Stimulated activated CD8-positive, alpha-beta memory T cell treated with anti-CD3 and anti-CD28 coated beads, Interleukin-7, amount 100 ng/mL, for 1 hour (primary cell): ENCODE measurements at regions not wholly inside any gene's neighbourhood (a gene's known extent, or its start where the extent isn't known, plus 50 kb on each side); places are given as distances from the start of the nearest gene placed in this dataset.

Experiments
- DNase-seq, 2 donors: peaks; one replicate each; pipeline ENCODE4 v3.0.0-alpha.2; 2020; ENCODE audit warnings: low read depth in 2 of 2

DNA sequence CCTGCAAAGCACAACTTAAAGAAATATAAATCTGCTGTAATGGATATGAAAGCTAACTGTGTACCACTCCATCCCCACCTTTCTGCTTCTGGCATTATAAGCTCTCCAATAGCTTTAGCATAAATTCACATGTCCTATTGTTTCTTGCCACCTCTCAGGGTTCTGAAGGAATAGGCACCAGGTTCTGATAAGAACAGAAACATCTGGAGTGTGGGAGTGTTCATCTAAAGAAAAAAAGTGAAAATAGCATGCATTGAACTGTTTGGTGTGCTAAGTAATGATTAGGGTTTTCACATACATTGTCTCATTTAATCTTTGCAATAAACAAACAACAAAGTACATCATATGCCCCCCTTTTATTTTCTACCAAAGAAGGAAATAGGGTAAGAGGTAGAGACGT lies 72.3 kb downstream of the FAM76B start:
- DNase-seq, result no peak

- no peak for DNase-seq
Measured at GRCh38 chr11:95716266-95716665, 73.3 kb downstream of the FAM76B start.

DNA sequence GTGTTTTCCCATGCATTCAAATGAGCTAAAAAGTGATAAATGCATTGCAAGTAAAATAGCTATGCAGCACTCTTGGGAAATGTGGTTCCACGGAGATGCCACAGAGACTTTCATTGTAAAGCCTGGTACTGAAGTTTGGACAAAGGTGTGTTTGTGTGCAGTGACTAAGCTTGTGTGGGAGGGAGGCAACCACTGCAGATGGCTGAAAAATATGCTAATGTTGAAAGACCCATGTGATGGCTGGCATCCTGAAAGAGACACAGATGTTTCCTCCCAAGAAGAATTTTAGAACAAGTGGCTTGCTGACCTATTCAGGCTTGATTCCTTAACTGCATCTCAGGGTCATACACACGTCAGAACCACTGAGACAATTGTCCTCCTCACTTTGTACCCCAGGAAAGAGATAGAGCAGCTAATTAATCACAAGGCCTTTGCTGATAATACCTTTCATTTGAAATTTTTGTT lies 73.8 kb downstream of the FAM76B start:
- no peak for DNase-seq

DNA sequence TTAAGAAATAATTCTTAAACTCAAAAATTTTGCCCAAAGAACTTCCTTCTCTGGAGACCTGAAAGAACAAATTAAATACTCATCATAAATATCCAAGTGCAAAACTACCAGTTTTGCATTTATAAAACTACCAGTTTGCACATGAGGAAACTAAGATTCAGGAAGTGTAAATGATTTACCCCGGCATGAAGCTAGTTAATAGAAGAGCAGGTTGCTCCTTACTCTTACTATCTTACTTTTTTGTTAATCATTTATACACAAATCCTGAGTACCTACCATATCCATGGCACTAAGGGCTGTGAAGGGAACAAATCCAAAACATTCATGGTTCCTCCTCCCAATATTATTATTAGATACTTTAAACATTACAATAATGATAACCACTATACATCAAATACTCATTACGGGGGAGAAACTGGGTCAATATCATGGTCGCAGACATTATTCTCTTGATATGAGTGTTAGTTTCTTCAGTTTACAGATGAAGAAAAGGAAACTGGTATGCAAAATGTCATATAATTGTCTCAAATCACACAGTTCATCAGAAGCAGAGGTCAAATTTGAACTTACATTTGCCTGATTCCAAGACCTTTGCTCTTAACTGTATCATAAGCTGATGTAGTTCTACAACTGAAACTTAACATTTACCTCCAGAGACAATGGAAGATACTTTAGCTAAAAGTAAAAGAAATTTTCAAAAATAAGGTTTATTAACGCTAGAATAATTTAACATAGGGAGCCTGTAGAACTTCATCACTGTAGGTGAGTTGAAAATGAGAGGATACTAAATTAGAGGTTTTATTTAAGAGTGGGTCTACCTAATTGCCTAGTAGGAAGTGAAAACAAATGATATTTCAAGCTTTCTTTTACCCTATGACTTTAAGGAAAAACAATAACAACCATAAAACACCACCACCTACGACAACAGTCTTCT lies 74.5 kb downstream of the FAM76B start:
- DNase-seq, result no peak

GRCh38 chr11:95713428-95713827 lies 76.2 kb downstream of the FAM76B start:
- DNase-seq, result no peak

DNA sequence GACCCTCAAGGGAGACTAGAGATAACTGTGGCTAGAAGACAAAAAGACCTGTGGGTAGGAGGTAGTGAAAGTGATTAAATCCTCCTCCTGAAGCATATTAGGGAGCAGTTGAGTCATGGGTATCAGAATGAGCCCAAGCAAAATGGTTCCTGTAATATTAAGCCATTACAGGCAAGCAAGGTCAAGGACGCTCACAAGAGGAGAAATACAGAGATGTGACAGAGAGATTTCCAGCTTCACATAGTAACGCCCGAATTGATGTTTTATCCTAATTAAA lies 77.7 kb downstream of the FAM76B start:
- no peak for DNase-seq

DNA sequence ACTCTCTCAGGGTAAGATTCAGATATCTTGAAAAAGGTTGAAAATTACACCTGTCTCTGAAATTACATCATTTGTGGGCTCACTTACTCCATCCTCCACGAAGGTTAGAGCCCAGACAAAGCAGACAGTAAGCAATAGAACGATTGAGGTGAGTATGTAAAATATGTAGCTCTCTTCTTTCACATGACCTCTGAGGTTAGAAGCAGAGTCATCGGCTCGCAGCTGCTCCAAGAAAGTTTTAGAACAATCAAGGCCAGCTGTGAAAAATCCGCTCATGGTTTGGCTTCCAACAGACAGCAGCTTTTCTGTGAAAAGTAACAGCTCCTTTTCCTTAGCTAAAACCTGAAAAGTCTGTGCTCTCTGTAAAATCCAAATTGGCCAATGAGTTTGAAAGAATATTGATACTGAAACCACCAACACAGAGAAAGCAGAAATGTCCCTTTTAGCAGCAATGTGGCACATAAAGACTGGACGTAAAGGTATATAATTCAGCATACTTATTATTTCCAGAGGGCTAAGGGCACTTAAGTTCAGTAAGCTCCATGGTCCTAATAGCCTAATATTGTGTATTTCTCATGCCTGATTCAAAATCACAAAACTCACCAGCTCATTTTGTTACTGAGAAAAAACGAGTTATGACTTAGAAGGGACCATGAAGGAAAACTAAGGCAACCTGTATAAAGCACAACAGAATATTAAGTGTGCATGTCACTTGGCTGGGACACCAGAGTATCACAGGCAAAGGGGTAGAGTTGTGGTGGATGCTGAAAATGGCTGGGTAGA lies 78.2 kb downstream of the FAM76B start:
- no peak for DNase-seq

DNA sequence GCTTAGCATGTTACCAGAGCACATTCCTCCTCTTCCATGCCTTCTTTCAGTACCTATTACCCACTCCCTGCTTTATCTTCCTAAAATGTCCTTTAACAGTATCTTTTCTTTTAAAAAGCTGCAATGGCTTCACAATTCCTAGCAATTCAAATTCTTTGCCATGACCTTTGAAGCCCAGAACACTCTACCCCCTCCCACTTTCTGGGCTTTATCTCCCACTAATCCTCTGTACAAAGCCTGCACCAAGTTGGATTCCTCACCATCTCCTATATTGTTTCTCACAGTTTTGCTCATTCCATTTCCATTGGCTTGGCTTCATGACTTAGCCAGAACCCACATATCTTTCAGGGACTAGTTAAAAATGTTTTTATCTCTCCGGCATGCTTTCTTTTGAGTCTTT lies 80.9 kb downstream of the FAM76B start:
- no peak for DNase-seq

DNA sequence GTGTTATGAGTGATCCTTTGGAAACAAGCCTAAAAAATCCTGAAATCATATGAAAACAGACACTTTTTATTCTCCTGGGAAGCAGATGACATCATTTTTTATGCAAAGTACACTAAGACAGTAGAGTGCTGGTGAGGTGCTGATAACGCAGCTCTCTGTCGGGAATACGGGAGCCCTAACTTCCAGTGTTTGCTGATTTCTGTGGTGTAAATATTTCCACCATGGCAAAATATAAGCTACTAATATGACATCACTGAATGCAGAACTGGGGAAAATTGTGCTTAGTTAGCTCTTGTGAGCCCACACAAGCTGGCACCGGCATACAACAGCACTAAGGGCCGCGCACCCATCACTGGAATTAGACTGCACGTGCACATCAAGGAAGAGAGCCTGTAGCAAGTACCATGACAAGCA lies 82.6 kb downstream of the FAM76B start:
- DNase-seq, result no peak

GRCh38 chr11:95705485-95706124 lies 84.0 kb downstream of the FAM76B start:
- peak; percentile 49 to 75 for DNase-seq

DNA sequence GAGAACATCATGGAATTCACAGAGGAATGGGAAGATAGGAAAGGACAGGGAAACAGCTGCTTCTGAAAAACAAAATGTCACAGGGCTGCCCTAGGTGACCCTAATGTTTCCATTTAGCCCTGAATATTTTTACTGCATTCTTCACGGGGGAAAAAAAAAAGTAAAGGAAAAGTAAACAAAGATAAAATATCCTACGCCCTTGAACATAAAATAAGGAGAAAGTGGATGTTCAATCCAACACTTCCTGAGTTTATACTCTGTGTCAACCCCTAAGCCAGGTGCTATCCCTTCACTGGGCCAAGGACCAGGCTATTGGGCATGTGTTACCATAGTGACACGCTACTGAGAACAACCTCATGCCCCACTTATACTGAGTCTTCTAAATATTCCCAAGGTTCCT lies 84.7 kb downstream of the FAM76B start:
- no peak for DNase-seq

DNA sequence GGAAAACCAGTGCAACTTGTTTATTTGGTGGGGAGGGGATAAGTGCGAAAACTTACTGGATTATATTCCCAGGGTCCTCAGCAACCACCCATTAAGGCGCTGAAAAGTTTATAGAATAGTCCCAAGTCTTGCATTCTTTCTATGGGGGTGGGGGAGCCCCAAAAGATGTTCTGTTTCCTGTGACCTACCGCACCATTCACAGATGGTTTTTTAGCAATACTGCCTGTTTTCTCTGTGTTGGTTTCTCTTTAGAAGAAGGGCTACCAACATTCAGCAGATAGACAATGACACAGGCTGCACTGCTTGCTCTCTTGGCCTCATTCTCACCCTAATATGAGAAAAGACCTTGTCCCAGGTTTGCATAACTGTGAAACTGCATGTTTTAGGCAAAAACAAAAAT lies 86.5 kb downstream of the FAM76B start:
- DNase-seq, result no peak

DNA sequence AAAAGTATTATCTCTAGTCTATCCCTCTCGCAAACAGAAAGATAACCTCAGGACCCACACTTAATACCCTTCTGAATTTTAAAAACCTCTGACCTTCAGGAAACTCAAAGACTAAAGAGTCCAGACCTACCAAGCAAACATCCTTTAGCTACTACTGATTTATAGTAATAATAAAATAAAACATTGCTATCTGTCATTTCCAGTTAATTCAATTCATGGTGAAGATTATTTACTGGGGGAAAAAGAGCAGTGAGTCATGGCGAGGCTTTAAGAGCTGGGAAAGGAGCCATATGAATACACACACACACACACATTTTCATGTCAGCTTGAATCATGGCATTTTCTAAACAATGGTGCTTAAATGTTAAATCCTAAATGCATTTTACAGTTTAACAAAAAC lies 87.1 kb downstream of the FAM76B start:
- DNase-seq, result no peak

- no peak for DNase-seq
Measured at GRCh38 chr11:95700471-95700817, 89.1 kb downstream of the FAM76B start.

GRCh38 chr11:95699631-95700470 lies 89.7 kb downstream of the FAM76B start:
- DNase-seq, result no peak

DNA sequence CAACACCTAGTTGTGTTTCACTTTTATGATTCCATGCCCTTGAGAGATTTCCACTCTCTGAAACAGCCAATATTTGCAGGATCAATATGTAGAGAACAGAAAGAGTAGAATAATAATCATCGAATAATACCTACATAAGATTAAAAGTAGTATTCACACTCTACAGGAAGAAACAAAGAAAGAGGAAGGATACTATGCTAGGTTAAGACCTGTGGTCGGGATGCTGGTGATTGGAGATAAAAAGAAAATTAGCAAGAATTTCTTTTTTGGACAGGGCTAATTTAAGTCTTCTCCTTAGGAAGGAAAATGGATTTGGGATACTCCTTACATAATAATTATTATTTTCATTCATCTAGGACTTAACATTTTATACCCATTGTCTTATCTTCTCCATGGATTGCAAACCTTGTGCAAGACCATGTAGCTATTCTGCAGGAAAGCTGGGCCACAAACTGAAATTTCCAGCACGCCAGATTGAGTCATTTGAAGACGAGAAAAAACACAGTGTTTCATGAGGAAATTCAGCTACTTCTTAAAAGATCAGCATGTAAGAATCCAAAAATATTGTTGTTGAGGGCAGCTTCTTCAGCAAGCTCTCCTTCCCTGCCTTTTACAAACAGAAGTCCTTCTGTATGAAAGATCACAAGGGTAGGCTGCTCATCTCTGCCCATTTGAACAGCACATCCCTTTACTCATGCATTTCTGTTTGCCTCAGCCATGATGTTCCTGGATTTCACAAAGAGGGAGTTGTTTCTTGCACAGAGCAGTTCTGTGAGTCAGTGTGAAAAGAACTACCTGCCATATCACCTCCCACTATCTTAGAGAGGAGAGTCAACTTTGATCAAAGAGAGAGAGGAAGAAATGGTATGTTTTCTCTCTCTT lies 90.7 kb downstream of the FAM76B start:
- no peak for DNase-seq

DNA sequence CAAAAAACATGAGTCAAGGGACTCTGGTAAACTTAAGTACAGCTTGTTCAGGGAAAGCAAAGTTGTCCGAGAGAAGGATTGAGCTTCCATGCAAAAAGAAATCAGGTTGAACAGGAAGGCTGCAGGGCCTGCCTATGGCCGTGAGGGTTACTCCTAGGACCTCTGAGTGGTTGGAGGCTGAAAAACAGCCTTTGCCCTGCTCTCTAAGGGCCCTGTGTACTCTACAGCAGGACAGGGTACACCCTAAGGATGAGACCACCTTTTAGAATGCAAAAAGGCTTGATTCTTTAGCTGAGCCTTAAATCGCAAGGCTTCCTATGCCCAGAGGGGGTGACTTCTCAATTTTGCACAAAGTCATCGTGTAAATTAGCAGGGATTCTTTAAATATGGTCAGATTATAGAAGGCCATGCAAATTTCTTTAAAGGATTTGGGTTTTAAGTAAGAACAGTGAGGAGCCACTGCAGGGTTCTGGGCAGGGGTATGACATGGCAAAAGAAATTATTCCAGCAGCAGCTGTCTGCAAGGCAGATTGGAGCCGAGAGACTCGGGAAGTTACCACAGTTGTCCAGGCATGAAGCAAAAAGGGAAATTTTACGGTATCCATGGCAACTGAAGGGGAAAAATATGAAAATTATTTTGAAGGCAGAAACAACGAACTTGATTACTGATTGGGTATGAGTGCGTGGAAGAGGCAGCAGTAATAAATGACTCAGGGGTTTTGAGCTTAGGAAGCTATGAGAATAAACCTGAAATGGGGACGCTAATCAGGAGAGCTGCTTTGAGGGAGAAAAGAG lies 91.8 kb downstream of the FAM76B start:
- DNase-seq, result no peak

DNA sequence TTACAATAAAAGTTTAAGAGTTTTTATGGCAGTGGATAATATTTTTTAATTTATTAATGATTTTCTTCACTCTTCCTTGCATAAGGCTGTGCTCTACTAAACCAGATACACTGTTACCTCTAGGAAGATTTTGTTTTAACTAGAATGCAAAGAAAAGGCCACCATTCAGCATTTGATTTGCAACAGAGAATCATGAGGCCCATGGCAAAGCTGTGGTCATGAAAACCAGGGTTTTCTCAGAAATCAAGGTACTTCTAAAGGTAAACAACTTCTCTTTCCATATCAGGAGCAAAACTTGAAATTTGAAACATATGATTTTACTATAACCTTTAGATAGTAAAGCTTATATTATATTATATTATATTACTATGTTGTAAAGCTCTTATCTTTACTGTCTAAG lies 94.4 kb downstream of the FAM76B start:
- no peak for DNase-seq

- DNase-seq, result no peak
Measured at GRCh38 chr11:95693298-95693697, 96.3 kb downstream of the FAM76B start.
